ENCODE measurements at regions not wholly inside any gene's neighbourhood (a gene's known extent, or its start where the extent isn't known, plus 50 kb on each side); places are given as distances from the start of the nearest gene placed in this dataset.

- Histone ChIP-seq H3K27me3 (replicated peaks in 1 of 4; ENCODE audit: control insufficient read depth in 3 of 4, extremely low read depth in 1 of 4, insufficient read depth in 3 of 4, low read length in 3 of 4) (no peaks in the 10 kb centered on the region; a peak in 1 of 7 replicates), H2AK5ac (ENCODE audit: low read depth, low read length) (no peak overlapping the region), H3K18ac (ENCODE audit: extremely low read depth, low read length) (no peak overlapping the region), H2BK20ac (ENCODE audit: low read length) (no peak overlapping the region), H2BK15ac (ENCODE audit: low read length) (no peak overlapping the region), H4K8ac (ENCODE audit: extremely low read depth, insufficient read depth, low read length) (no peak overlapping the region), H2AFZ (ENCODE audit: low read length) (no peak overlapping the region), H3K79me2 (ENCODE audit: control insufficient read depth in 1 of 2, insufficient read depth in 2 of 2, low read length in 2 of 2) (no peaks in the 10 kb centered on the region), H3K23ac (ENCODE audit: insufficient read length) (no peak overlapping the region), H3K14ac (ENCODE audit: insufficient read length) (no peak overlapping the region), H3K4me3 (ENCODE audit: extremely low read depth in 1 of 4, insufficient read depth in 2 of 4, low read depth in 3 of 4, low read length in 4 of 4) (no peak overlapping the region), H3K9ac (replicated peaks in 1 of 4; ENCODE audit: extremely low read depth in 1 of 4, low read depth in 3 of 4, low read length in 3 of 4) (no peak overlapping the region), H3K9me3 (ENCODE audit: insufficient read depth in 2 of 2, low read depth in 1 of 2, low read length in 1 of 2) (0 out of 4 replicates have a peak, but pooled peaks cover 0 to 5% of the 10 kb centered on the region in 2 experiments), H3K56ac (replicated peaks; ENCODE audit: insufficient read length, low read depth, low read length) (no peak overlapping the region), H3K4me2 (ENCODE audit: insufficient read depth in 1 of 2, low read depth in 2 of 2, low read length in 2 of 2) (no peak overlapping the region), H4K91ac (replicated peaks; ENCODE audit: insufficient read length, low read length) (no peak overlapping the region), H3K4ac (replicated peaks; ENCODE audit: insufficient read length, low read depth, low read length) (no peak overlapping the region), H4K5ac (ENCODE audit: insufficient read length, low read depth, low read length) (no peak overlapping the region), H2BK5ac (ENCODE audit: low read depth, low read length) (no peak overlapping the region), H2BK12ac (ENCODE audit: low read depth, low read length) (no peak overlapping the region), H3K36me3 (ENCODE audit: control insufficient read depth in 2 of 4, insufficient read depth in 4 of 4, low read length in 3 of 4) (no peaks in the 10 kb centered on the region), H4K20me1 (replicated peaks in 1 of 2; ENCODE audit: control insufficient read depth in 1 of 2, insufficient read depth in 2 of 2, low read length in 2 of 2) (no peaks in the 10 kb centered on the region), H3K79me1 (ENCODE audit: low read depth, low read length) (no peaks in the 10 kb centered on the region), H3K27ac (ENCODE audit: low read depth, low read length) (no peak overlapping the region), H2BK120ac (replicated peaks; ENCODE audit: low read depth, low read length) (no peak overlapping the region), H3K4me1 (replicated peaks in 1 of 4; ENCODE audit: control insufficient read depth in 3 of 4, insufficient read depth in 4 of 4, low read length in 3 of 4) (no peaks in the 10 kb centered on the region), H3K23me2 (ENCODE audit: low read depth, low read length) (no peaks in the 10 kb centered on the region)
- DNase-seq (ENCODE audit: low read depth in 1 of 2, low spot score in 2 of 2) (no peak), FAIRE-seq (no peak)
- ChIA-PET CTCF (ENCODE audit: partially characterized antibody) (no interaction called here), POLR2A (ENCODE audit: partially characterized antibody) (no interaction called here)
- 93% methylated on average over 3 of the region's 3 CpGs; no CpG with 5 or more reads in 1 of the 2 experiments for WGBS, 2 experiments (ENCODE audit: extremely low coverage in 1 of 2, insufficient coverage in 1 of 2, insufficient read length in 1 of 2, insufficient replicate concordance in 2 of 2, low coverage in 1 of 2, low lambda C conversion rate in 2 of 2, missing lambda C conversion rate in 1 of 2)
- TF ChIP-seq TAF1 (IDR thresholded peaks at IDR 0.05; ENCODE audit: low read depth, low read length) (no peak), SIX5 (IDR thresholded peaks at IDR 0.05; ENCODE audit: low read depth, low read length) (no peak), CBX5 (IDR thresholded peaks at IDR 0.05; ENCODE audit: low read depth, low read length) (no peak), BRCA1 (IDR thresholded peaks at IDR 0.05; ENCODE audit: low read depth, low read length) (no peak), ASH2L (IDR thresholded peaks at IDR 0.05; ENCODE audit: low read length) (no peak), BACH1 (IDR thresholded peaks at IDR 0.05; ENCODE audit: low read length) (no peak), RNF2 (IDR thresholded peaks at IDR 0.05; ENCODE audit: borderline replicate concordance, low read depth, low read length, missing control alignments, poor library complexity, severe bottlenecking) (no peak), CHD1 (IDR thresholded peaks at IDR 0.05; ENCODE audit: low read depth, low read length) (no peak), SAP30 (IDR thresholded peaks at IDR 0.05; ENCODE audit: insufficient read depth, insufficient replicate concordance, low read length) (no peak), PHF8 (conservative IDR thresholded peaks at IDR 0.05; ENCODE audit: low read depth, low read length) (no peak), POLR2AphosphoS5 (IDR thresholded peaks at IDR 0.05; ENCODE audit: low read depth, low read length) (no peak), POLR2A (IDR thresholded peaks at IDR 0.05; ENCODE audit: control extremely low read depth in 1 of 2, low read depth in 2 of 2, low read length in 2 of 2) (no peak), ZNF274 (IDR thresholded peaks at IDR 0.05; ENCODE audit: borderline replicate concordance, extremely low read depth, low read length) (no peak), CTBP2 (IDR thresholded peaks at IDR 0.05; ENCODE audit: borderline replicate concordance, insufficient read depth, insufficient read length, low read length) (no peak)
- TF ChIP-seq, protein P1, sequence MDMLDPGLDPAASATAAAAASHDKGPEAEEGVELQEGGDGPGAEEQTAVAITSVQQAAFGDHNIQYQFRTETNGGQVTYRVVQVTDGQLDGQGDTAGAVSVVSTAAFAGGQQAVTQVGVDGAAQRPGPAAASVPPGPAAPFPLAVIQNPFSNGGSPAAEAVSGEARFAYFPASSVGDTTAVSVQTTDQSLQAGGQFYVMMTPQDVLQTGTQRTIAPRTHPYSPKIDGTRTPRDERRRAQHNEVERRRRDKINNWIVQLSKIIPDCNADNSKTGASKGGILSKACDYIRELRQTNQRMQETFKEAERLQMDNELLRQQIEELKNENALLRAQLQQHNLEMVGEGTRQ (IDR thresholded peaks at IDR 0.05; ENCODE audit: low read length), result no peak
Measured at GRCh38 chr10:118856106-118856505, 101.3 kb upstream of the CACUL1 start.

Measured in H1 (cell line).